B cell (primary cell): ENCODE measurements at regions not wholly inside any gene's neighbourhood (a gene's known extent, or its start where the extent isn't known, plus 50 kb on each side); places are given as distances from the start of the nearest gene placed in this dataset.

Experiments
- ATAC-seq: fragments of 200-7000 bp; cut with Tn5 transposase; one replicate; pipeline ENCODE4 v1.10.0; 2021; ENCODE audit warnings: low read depth, mild to moderate bottlenecking, moderate number of reproducible peaks, moderate library complexity
- CTCF ChIA-PET: fragments of 350-600 bp; sonication (Branson Sonifier 250); formaldehyde crosslinking; loops from one replicate; lab custom pipeline; 2021; ENCODE audit warnings: antibody characterized with exemption, inconsistent platforms; lab: Charles Lee
- POLR2A ChIA-PET: fragments of 350-600 bp; sonication (Branson Sonifier 250); formaldehyde crosslinking; loops from one replicate; lab custom pipeline; 2021; ENCODE audit warnings: antibody characterized with exemption; lab: Charles Lee
- DNase-seq: peaks from one replicate; pipeline ENCODE4 v3.0.0; 2013
- H2AFZ ChIP-seq: 2 replicates; pipeline ENCODE4 v1.6.1; 2012; ENCODE audit warnings: mild to moderate bottlenecking, low read depth, low read length; ENCODE audit not compliant: insufficient read depth, poor library complexity, severe bottlenecking
- H3K27ac ChIP-seq, 2 donors: 1 replicate in 1 of 2; 2 replicates in 1 of 2; pipeline ENCODE4 v1.5.1; 2012 to 2013; ENCODE audit warnings: low read length in 2 of 2, mild to moderate bottlenecking in 2 of 2, moderate library complexity in 1 of 2
- H3K27me3 ChIP-seq, 4 experiments: fragments of 200-600 bp in 1 of 4; sonication (generic) in 1 of 4; replicated peaks in 1 of 4; 1 replicate in 2 of 4; 2 replicates in 2 of 4; pipeline versions ENCODE4 v1.6.1 to v1.7.0; 2013 to 2016; ENCODE audit warnings: low read length in 3 of 4, mild to moderate bottlenecking in 2 of 4, mixed read lengths in 1 of 4, moderate library complexity in 1 of 4; ENCODE audit not compliant: insufficient read depth in 4 of 4, control insufficient read depth in 3 of 4; ENCODE audit errors: control extremely low read depth in 1 of 4
- H3K36me3 ChIP-seq, 2 experiments: replicated peaks in 1 of 2; 1 replicate in 1 of 2; 2 replicates in 1 of 2; pipeline versions ENCODE4 v1.6.1 to v1.7.1; 2013; ENCODE audit warnings: low read length in 1 of 2; ENCODE audit not compliant: insufficient read depth in 2 of 2, control insufficient read depth in 1 of 2; ENCODE audit errors: control extremely low read depth in 1 of 2, extremely low read depth in 1 of 2
- H3K4me1 ChIP-seq, 2 donors: fragments of 200-600 bp in 1 of 2; sonication (generic) in 1 of 2; 1 replicate in 1 of 2; 2 replicates in 1 of 2; pipeline versions ENCODE4 v1.5.1 to v1.6.1; 2013 to 2017; ENCODE audit warnings: low read length in 2 of 2; ENCODE audit not compliant: control insufficient read depth in 2 of 2, insufficient read depth in 2 of 2
- H3K4me2 ChIP-seq: replicated peaks from 2 replicates; pipeline ENCODE3; 2012; ENCODE audit warnings: mild to moderate bottlenecking, low read depth, low read length; ENCODE audit not compliant: poor library complexity, severe bottlenecking
- H3K4me3 ChIP-seq, 5 experiments: fragments of 200-600 bp in 1 of 5; sonication (generic) in 1 of 5; 1 replicate in 3 of 5; 2 replicates in 2 of 5; pipeline versions ENCODE4 v1.5.1 to v1.7.0; 2011 to 2016; ENCODE audit warnings: low read length in 4 of 5, mild to moderate bottlenecking in 4 of 5, low read depth in 2 of 5, control low read depth in 1 of 5, moderate library complexity in 1 of 5; ENCODE audit not compliant: insufficient read depth in 1 of 5; ENCODE audit errors: control extremely low read depth in 1 of 5, extremely low read depth in 1 of 5
- H3K79me2 ChIP-seq: fragments of 200-600 bp; sonication (generic); one replicate; pipeline ENCODE4 v1.6.0; 2016; ENCODE audit warnings: low read length; ENCODE audit not compliant: control insufficient read depth, insufficient read depth
- H3K9ac ChIP-seq: fragments of 200-600 bp; sonication (generic); 2 replicates; pipeline ENCODE4 v1.6.1; 2017; ENCODE audit warnings: mild to moderate bottlenecking, low read length, moderate library complexity
- H3K9me3 ChIP-seq, 3 donors: one replicate each; pipeline versions ENCODE4 v1.6.1 to v1.7.1; 2013; ENCODE audit warnings: low read length in 2 of 3; ENCODE audit not compliant: control insufficient read depth in 2 of 3, insufficient read depth in 1 of 3; ENCODE audit errors: control extremely low read depth in 1 of 3
- H4K20me1 ChIP-seq: 2 replicates; pipeline ENCODE4 v1.6.0; 2012; ENCODE audit warnings: mild to moderate bottlenecking, low read length; ENCODE audit not compliant: insufficient read depth, control insufficient read depth, poor library complexity, severe bottlenecking
- H3K27ac Mint-ChIP-seq: one replicate; pipeline ENCODE4 v1.8.0; 2021; ENCODE audit warnings: mixed read lengths
- H3K27me3 Mint-ChIP-seq: one replicate; pipeline ENCODE4 v1.8.0; 2021; ENCODE audit warnings: mixed read lengths
- H3K4me1 Mint-ChIP-seq: one replicate; pipeline ENCODE4 v1.8.0; 2021; ENCODE audit warnings: mixed read lengths
- H3K4me3 Mint-ChIP-seq: one replicate; pipeline ENCODE4 v1.8.0; 2021; ENCODE audit warnings: mixed read lengths
- H3K9me3 Mint-ChIP-seq: one replicate; pipeline ENCODE4 v1.8.0; 2022; ENCODE audit warnings: mixed read lengths; ENCODE audit not compliant: insufficient read depth
- EZH2 ChIP-seq: IDR thresholded peaks from 2 replicates; pipeline ENCODE4 v1.6.1; 2012; ENCODE audit warnings: borderline replicate concordance, low read depth, mild to moderate bottlenecking, moderate library complexity, low read length; ENCODE audit not compliant: insufficient read depth, poor library complexity, severe bottlenecking
- WGBS: methylation state at CpG from one replicate; pipeline ENCODE4 v1.1.5; 2013; ENCODE audit warnings: missing lambda C conversion rate; ENCODE audit not compliant: insufficient coverage; 5-methylcytosine and 5-hydroxymethylcytosine counted together
- intact Hi-C: fragments of 100-400 bp; cut with micrococcal nuclease; formaldehyde crosslinking; loops from one replicate; pipeline ENCODE4 v1.10.0; 2022
- TF ChIP-seq, protein P1 (sequence below): fragments of 200-600 bp; IDR thresholded peaks from one replicate; pipeline ENCODE4 v1.8.0; 2022; ENCODE audit warnings: antibody characterized with exemption, mild to moderate bottlenecking

DNA sequence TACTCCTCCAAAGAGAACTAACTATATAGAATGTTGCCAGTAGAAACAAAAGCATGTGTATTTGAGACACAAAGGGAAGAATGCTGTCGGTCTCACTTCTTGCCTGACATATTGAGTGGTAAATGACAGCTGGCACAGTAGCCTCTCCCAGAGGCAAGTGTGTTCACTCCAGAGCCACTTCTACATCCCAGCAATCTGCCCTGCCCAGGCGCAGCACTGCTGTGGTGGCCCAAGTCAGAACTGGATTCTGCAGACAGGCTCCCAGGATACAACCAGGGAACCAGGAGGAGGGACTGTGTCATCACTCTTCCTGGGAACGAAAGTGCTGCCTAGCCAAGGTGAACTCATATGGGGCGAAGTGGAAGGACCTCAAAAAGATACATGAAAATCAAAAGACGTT is 103.2 kb upstream of the ARMC2 start:
- no peak overlapping the region for H3K4me3 Mint-ChIP-seq
- CTCF ChIA-PET: no interaction called here

DNA sequence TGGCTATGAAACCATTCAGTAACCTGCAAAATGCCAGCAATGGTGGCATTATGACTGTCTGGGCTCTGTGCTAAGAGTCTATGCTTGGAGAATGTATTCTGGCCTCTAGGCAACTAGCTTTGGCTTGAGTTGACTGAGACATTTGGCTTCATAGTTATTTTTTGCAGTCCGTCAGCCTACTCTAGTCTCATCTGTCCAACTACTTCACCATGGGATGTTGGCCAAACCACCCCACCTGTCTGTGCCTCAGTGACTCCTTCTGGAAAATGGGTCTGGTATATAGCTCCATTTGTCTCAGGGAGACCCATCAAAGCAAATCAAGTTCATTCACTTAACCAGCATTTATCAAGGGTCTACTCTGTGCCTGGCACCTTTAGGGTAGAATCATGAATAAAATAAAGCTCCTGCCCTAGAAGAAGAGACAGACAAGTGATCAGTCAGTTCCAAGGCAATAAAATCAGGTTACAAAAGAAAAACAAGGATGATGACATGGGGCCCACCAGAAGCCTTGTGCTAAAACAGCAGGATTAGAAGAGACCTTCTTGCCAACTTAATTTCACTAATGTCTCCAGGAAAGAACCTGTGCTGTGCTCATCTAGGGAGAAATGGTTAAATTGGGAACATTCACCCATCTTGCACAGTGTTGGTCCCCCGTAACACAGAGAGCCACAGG is 102.4 kb upstream of the ARMC2 start:
- Histone ChIP-seq H3K4me2 (no peak overlapping the region), H3K36me3 (no peaks in the 10 kb centered on the region), H3K27ac (no peak overlapping the region), H3K9ac (no peak overlapping the region), H2AFZ (no peak overlapping the region), H3K4me1 (no peaks in the 10 kb centered on the region), H4K20me1 (no peaks in the 10 kb centered on the region), H3K27me3 (peaks cover 0 to under 1% (median 0%) of the 10 kb centered on the region in 4 experiments), H3K4me3 (no peak overlapping the region), H3K9me3 (no peaks in the 10 kb centered on the region), H3K79me2 (no peaks in the 10 kb centered on the region)
- TF ChIP-seq EZH2: no peak
- TF ChIP-seq, protein P1, sequence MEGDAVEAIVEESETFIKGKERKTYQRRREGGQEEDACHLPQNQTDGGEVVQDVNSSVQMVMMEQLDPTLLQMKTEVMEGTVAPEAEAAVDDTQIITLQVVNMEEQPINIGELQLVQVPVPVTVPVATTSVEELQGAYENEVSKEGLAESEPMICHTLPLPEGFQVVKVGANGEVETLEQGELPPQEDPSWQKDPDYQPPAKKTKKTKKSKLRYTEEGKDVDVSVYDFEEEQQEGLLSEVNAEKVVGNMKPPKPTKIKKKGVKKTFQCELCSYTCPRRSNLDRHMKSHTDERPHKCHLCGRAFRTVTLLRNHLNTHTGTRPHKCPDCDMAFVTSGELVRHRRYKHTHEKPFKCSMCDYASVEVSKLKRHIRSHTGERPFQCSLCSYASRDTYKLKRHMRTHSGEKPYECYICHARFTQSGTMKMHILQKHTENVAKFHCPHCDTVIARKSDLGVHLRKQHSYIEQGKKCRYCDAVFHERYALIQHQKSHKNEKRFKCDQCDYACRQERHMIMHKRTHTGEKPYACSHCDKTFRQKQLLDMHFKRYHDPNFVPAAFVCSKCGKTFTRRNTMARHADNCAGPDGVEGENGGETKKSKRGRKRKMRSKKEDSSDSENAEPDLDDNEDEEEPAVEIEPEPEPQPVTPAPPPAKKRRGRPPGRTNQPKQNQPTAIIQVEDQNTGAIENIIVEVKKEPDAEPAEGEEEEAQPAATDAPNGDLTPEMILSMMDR: no peak
- no peak overlapping the region for H3K4me3 Mint-ChIP-seq
- ATAC-seq (no peak), DNase-seq (no peak)
- H3K27ac Mint-ChIP-seq: no peak overlapping the region
- intact Hi-C loops: no loop called here
- ChIA-PET POLR2A (no interaction called here), CTCF (no interaction called here)
- peaks cover 2% of the 10 kb centered on the region for H3K4me1 Mint-ChIP-seq
- WGBS: no CpG with 5 or more reads among the region's 2 CpGs
- H3K27me3 Mint-ChIP-seq: peaks cover 50% of the 10 kb centered on the region
- no peaks in the 10 kb centered on the region for H3K9me3 Mint-ChIP-seq

More for the DNA sequence above, 103.2 kb upstream of the ARMC2 start:
- H4K20me1 ChIP-seq: no peaks in the 10 kb centered on the region
- H3K27me3 Mint-ChIP-seq: peaks cover 55% of the 10 kb centered on the region
- TF ChIP-seq, protein P1: no peak
- no peak for TF ChIP-seq EZH2
- no peaks in the 10 kb centered on the region for H3K79me2 ChIP-seq
- POLR2A ChIA-PET: no interaction called here
- no peaks in the 10 kb centered on the region for H3K4me1 ChIP-seq
- intact Hi-C loops: no loop called here
- H3K27ac ChIP-seq: no peak overlapping the region
- no peaks in the 10 kb centered on the region for H3K9me3 Mint-ChIP-seq
- H3K36me3 ChIP-seq: no peaks in the 10 kb centered on the region
- H3K4me2 ChIP-seq: no peak overlapping the region
- no peak for ATAC-seq
- no peak overlapping the region for H3K27ac Mint-ChIP-seq
- H3K9me3 ChIP-seq: no peaks in the 10 kb centered on the region
- no peak overlapping the region for H3K4me3 ChIP-seq
- DNase-seq: no peak
- peaks cover 2% of the 10 kb centered on the region for H3K4me1 Mint-ChIP-seq
- no peaks in the 10 kb centered on the region for H3K27me3 ChIP-seq
- H2AFZ ChIP-seq: no peak overlapping the region
- no peak overlapping the region for H3K9ac ChIP-seq
- whole genome bisulfite sequencing: 93% methylated on average over 5 of the region's 5 CpGs
